Trophoblast cell (in vitro differentiated cells and primary cell): ENCODE measurements at regions not wholly inside any gene's neighbourhood (a gene's known extent, or its start where the extent isn't known, plus 50 kb on each side); places are given as distances from the start of the nearest gene placed in this dataset.

ENCODE experiments used
- DNase-seq, 2 donors: peaks; one replicate each; pipeline ENCODE4 v3.0.0-alpha.2; 2016
- H2AFZ ChIP-seq: 2 replicates; pipeline ENCODE4 v1.6.1; 2013; ENCODE audit warnings: low read length, moderate library complexity, mild to moderate bottlenecking; ENCODE audit not compliant: insufficient read depth, poor library complexity
- H2AK5ac ChIP-seq: 2 replicates; pipeline ENCODE4 v1.6.1; 2013; ENCODE audit warnings: mild to moderate bottlenecking, low read length
- H2BK120ac ChIP-seq: 2 replicates; pipeline ENCODE4 v1.6.1; 2013; ENCODE audit warnings: low read length, mild to moderate bottlenecking, moderate library complexity; ENCODE audit not compliant: insufficient read depth, poor library complexity
- H2BK12ac ChIP-seq: 2 replicates; pipeline ENCODE4 v1.6.1; 2013; ENCODE audit warnings: mild to moderate bottlenecking, low read length, moderate library complexity
- H2BK5ac ChIP-seq: 2 replicates; pipeline ENCODE4 v1.6.1; 2013; ENCODE audit warnings: low read length, low read depth, moderate library complexity, mild to moderate bottlenecking; ENCODE audit not compliant: poor library complexity
- H3K14ac ChIP-seq: 2 replicates; pipeline ENCODE4 v1.6.1; 2013; ENCODE audit warnings: mild to moderate bottlenecking, low read length
- H3K18ac ChIP-seq: 2 replicates; pipeline ENCODE4 v1.6.1; 2013; ENCODE audit warnings: mild to moderate bottlenecking, low read length
- H3K23ac ChIP-seq: 2 replicates; pipeline ENCODE4 v1.6.1; 2013; ENCODE audit warnings: low read length
- H3K27ac ChIP-seq: 2 replicates; pipeline ENCODE4 v1.5.1; 2013; ENCODE audit warnings: low read depth, mild to moderate bottlenecking, inconsistent platforms, low read length, moderate library complexity
- H3K27me3 ChIP-seq: 2 replicates; pipeline ENCODE4 v1.6.1; 2013; ENCODE audit warnings: inconsistent platforms, mild to moderate bottlenecking, low read length, moderate library complexity; ENCODE audit not compliant: insufficient read depth
- H3K36me3 ChIP-seq, 2 experiments: 1 replicate in 1 of 2; 2 replicates in 1 of 2; pipeline ENCODE4 v1.6.1; 2013; ENCODE audit warnings: low read length in 2 of 2, mild to moderate bottlenecking in 2 of 2, moderate library complexity in 1 of 2; ENCODE audit not compliant: insufficient read depth in 2 of 2, control insufficient read depth in 1 of 2
- H3K4ac ChIP-seq: 2 replicates; pipeline ENCODE4 v1.6.1; 2013; ENCODE audit warnings: low read depth, mild to moderate bottlenecking, low read length, moderate library complexity
- H3K4me1 ChIP-seq, 2 experiments: 1 replicate in 1 of 2; 2 replicates in 1 of 2; pipeline ENCODE4 v1.6.1; 2013; ENCODE audit warnings: low read length in 2 of 2, mild to moderate bottlenecking in 2 of 2, moderate library complexity in 1 of 2; ENCODE audit not compliant: insufficient read depth in 2 of 2, control insufficient read depth in 1 of 2
- H3K4me2 ChIP-seq: 2 replicates; pipeline ENCODE4 v1.6.1; 2013; ENCODE audit warnings: inconsistent platforms, mild to moderate bottlenecking, low read length, moderate library complexity
- H3K4me3 ChIP-seq: 2 replicates; pipeline ENCODE4 v1.5.1; 2013; ENCODE audit warnings: mild to moderate bottlenecking, low read depth, low read length, inconsistent platforms
- H3K79me1 ChIP-seq: one replicate; pipeline ENCODE4 v1.6.1; 2013; ENCODE audit warnings: low read length
- H3K79me2 ChIP-seq: 2 replicates; pipeline ENCODE4 v1.6.1; 2013; ENCODE audit warnings: low read length, mild to moderate bottlenecking; ENCODE audit not compliant: control insufficient read depth, insufficient read depth, poor library complexity
- H3K9ac ChIP-seq: 2 replicates; pipeline ENCODE4 v1.6.1; 2013; ENCODE audit warnings: mild to moderate bottlenecking, low read length
- H3K9me3 ChIP-seq: 2 replicates; pipeline ENCODE4 v1.6.1; 2013; ENCODE audit warnings: low read depth, mild to moderate bottlenecking, control low read depth, inconsistent platforms, low read length; ENCODE audit not compliant: insufficient read depth
- H4K12ac ChIP-seq: 2 replicates; pipeline ENCODE4 v1.6.1; 2013; ENCODE audit warnings: low read depth, mild to moderate bottlenecking, low read length, moderate library complexity
- H4K8ac ChIP-seq: 2 replicates; pipeline ENCODE4 v1.6.1; 2013; ENCODE audit warnings: low read depth, mild to moderate bottlenecking, low read length, moderate library complexity
- H4K91ac ChIP-seq: one replicate; pipeline ENCODE4 v1.6.1; 2013; ENCODE audit warnings: low read depth, mild to moderate bottlenecking, low read length, moderate library complexity
- WGBS: extraction: QIAGEN DNeasy Blood & Tissue Kit; methylation state at CpG from one replicate; pipeline ENCODE4 v1.1.7; 2013; ENCODE audit warnings: missing lambda C conversion rate; ENCODE audit not compliant: insufficient read length, insufficient coverage; ENCODE audit errors: extremely low coverage; 5-methylcytosine and 5-hydroxymethylcytosine counted together

- no peak overlapping the region for H3K4ac ChIP-seq
- H3K36me3 ChIP-seq, result no peaks in the 10 kb centered on the region
- H2BK5ac ChIP-seq, result no peak overlapping the region
- WGBS, result no CpG with 5 or more reads among the region's 8 CpGs
- H3K79me1 ChIP-seq, result peaks cover 3% of the 10 kb centered on the region
- no peaks in the 10 kb centered on the region for H3K79me2 ChIP-seq
- no peak overlapping the region for H4K12ac ChIP-seq
- no peak overlapping the region for H3K4me3 ChIP-seq
- DNase-seq, result peak; percentile 25 to 55
- H3K4me2 ChIP-seq, result no peak overlapping the region
- peak overlapping the region; percentile 70 for H2BK120ac ChIP-seq
- H3K9ac ChIP-seq, result no peak overlapping the region
- no peaks in the 10 kb centered on the region for H3K9me3 ChIP-seq
- no peak overlapping the region for H3K18ac ChIP-seq
- H4K91ac ChIP-seq, result peak overlapping the region; percentile 58
- peaks cover 2 to 5% of the 10 kb centered on the region in 2 experiments for H3K4me1 ChIP-seq
- peak overlapping the region; percentile 83 for H2BK12ac ChIP-seq
- H2AFZ ChIP-seq, result no peak overlapping the region
- no peaks in the 10 kb centered on the region for H3K27me3 ChIP-seq
- no peak overlapping the region for H3K23ac ChIP-seq
- H4K8ac ChIP-seq, result no peak overlapping the region
- H3K14ac ChIP-seq, result peak overlapping the region; percentile 47
- H2AK5ac ChIP-seq, result peak overlapping the region; percentile 71
- H3K27ac ChIP-seq, result no peak overlapping the region
These were observed 128.6 kb upstream of the PLEKHG7 start for GRCh38 chr12:92574051-92574783.

DNA sequence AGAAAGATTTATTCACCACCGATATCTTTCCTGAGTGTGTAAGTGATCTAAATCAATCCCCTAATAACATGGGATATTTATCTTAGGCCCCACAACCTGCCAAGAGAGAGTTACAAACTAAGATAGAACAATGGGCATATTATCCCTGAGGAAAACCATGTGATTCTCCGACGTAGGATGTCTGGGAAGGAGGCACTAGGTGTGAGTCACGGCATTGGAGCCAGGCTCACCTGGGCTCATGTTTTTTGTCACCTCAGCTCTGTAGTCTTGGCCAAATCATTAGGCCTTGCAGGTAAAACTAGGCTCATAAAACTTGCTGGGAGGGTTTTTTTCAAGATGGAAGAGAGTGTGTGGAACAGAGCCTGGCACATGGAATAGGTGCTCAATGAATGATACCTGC lies 129.7 kb upstream of the PLEKHG7 start:
- Histone ChIP-seq H2BK120ac (no peak overlapping the region), H3K4ac (no peak overlapping the region), H3K18ac (no peak overlapping the region), H3K4me1 (peaks cover 2 to 5% of the 10 kb centered on the region in 2 experiments), H3K79me1 (peaks cover 3% of the 10 kb centered on the region), H2AK5ac (no peak overlapping the region), H3K9ac (no peak overlapping the region), H3K9me3 (no peaks in the 10 kb centered on the region), H4K91ac (no peak overlapping the region), H2BK12ac (no peak overlapping the region), H3K79me2 (no peaks in the 10 kb centered on the region), H4K8ac (no peak overlapping the region), H3K4me2 (no peak overlapping the region), H3K4me3 (no peak overlapping the region), H2AFZ (no peak overlapping the region), H3K27me3 (no peaks in the 10 kb centered on the region), H3K27ac (no peak overlapping the region), H3K23ac (no peak overlapping the region), H2BK5ac (no peak overlapping the region), H3K14ac (no peak overlapping the region), H4K12ac (no peak overlapping the region), H3K36me3 (no peaks in the 10 kb centered on the region)
- DNase-seq, result peak; percentile 51 to 59
- WGBS, result no CpG with 5 or more reads among the region's 4 CpGs

GRCh38 chr12:92571844-92572543 lies 130.8 kb upstream of the PLEKHG7 start:
- H3K27ac ChIP-seq, result no peak overlapping the region
- no peaks in the 10 kb centered on the region for H3K36me3 ChIP-seq
- H3K27me3 ChIP-seq, result no peaks in the 10 kb centered on the region
- no peak overlapping the region for H2BK5ac ChIP-seq
- H2BK120ac ChIP-seq, result peak overlapping the region; percentile 68
- DNase-seq, result peak; percentile 73 to 94
- H2AK5ac ChIP-seq, result no peak overlapping the region
- no peak overlapping the region for H2AFZ ChIP-seq
- H3K14ac ChIP-seq, result no peak overlapping the region
- H3K18ac ChIP-seq, result no peak overlapping the region
- no peak overlapping the region for H4K8ac ChIP-seq
- H3K9ac ChIP-seq, result no peak overlapping the region
- no peaks in the 10 kb centered on the region for H3K9me3 ChIP-seq
- peaks cover 3% of the 10 kb centered on the region for H3K79me1 ChIP-seq
- H3K4me2 ChIP-seq, result no peak overlapping the region
- H3K4me1 ChIP-seq, result peaks cover 2 to 5% of the 10 kb centered on the region in 2 experiments
- no peaks in the 10 kb centered on the region for H3K79me2 ChIP-seq
- no CpG with 5 or more reads among the region's 8 CpGs for WGBS
- no peak overlapping the region for H3K4me3 ChIP-seq
- peak overlapping the region; percentile 34 for H4K91ac ChIP-seq
- H3K4ac ChIP-seq, result no peak overlapping the region
- H4K12ac ChIP-seq, result no peak overlapping the region
- H2BK12ac ChIP-seq, result peak overlapping the region; percentile 45
- no peak overlapping the region for H3K23ac ChIP-seq

- Histone ChIP-seq H4K91ac (no peak overlapping the region), H3K4me2 (no peak overlapping the region), H4K8ac (no peak overlapping the region), H3K9me3 (no peaks in the 10 kb centered on the region), H3K23ac (no peak overlapping the region), H2BK5ac (no peak overlapping the region), H3K4me1 (peaks cover 2 to 5% of the 10 kb centered on the region in 2 experiments), H3K4ac (no peak overlapping the region), H3K4me3 (no peak overlapping the region), H3K14ac (no peak overlapping the region), H2BK12ac (no peak overlapping the region), H3K27ac (no peak overlapping the region), H3K27me3 (no peaks in the 10 kb centered on the region), H3K36me3 (no peaks in the 10 kb centered on the region), H3K79me2 (no peaks in the 10 kb centered on the region), H3K9ac (no peak overlapping the region), H2BK120ac (no peak overlapping the region), H3K79me1 (peaks cover 3% of the 10 kb centered on the region), H4K12ac (no peak overlapping the region), H2AFZ (no peak overlapping the region), H2AK5ac (no peak overlapping the region), H3K18ac (no peak overlapping the region)
- DNase-seq, result peak in 1 of 2 donors; percentile 8
- WGBS, result no CpG with 5 or more reads among the region's 4 CpGs
These were observed 131.6 kb upstream of the PLEKHG7 start for GRCh38 chr12:92571169-92571568.
